Activated naive CD8-positive, alpha-beta T cell treated with anti-CD3 and anti-CD28 coated beads, Interleukin-2, amount 10 ng/mL, durations not matched to agents 7 days and 5 days (primary cell): ENCODE measurements at regions not wholly inside any gene's neighbourhood (a gene's known extent, or its start where the extent isn't known, plus 50 kb on each side); places are given as distances from the start of the nearest gene placed in this dataset.
"Not testable (repeated sequence)": the region's sequence is repeated elsewhere in the genome, so short reads cannot be mapped to it uniquely, and the experiment has no call there.

Experiments used
- ATAC-seq: fragments of 150-1000 bp; cut with Tn5 transposase; one replicate; pipeline ENCODE4 v1.10.0; 2021; ENCODE audit warnings: low read depth, moderate library complexity
- POLR2A ChIA-PET: fragments of 350-600 bp; sonication (Branson Sonifier 250); formaldehyde crosslinking; loops from one replicate; lab custom pipeline; 2021; ENCODE audit warnings: antibody characterized with exemption; lab: Charles Lee
- DNase-seq: peaks from one replicate; pipeline ENCODE4 v3.0.0; 2021
- H3K27ac Mint-ChIP-seq: one replicate; pipeline ENCODE4 v1.8.0; 2022; ENCODE audit warnings: mild to moderate bottlenecking, mixed read lengths
- H3K27me3 Mint-ChIP-seq: one replicate; pipeline ENCODE4 v1.8.0; 2022; ENCODE audit warnings: mild to moderate bottlenecking, moderate library complexity, mixed read lengths
- H3K36me3 Mint-ChIP-seq: one replicate; pipeline ENCODE4 v1.8.0; 2021; ENCODE audit warnings: mild to moderate bottlenecking, mixed read lengths
- H3K4me1 Mint-ChIP-seq: one replicate; pipeline ENCODE4 v1.8.0; 2021; ENCODE audit warnings: mixed read lengths
- H3K4me3 Mint-ChIP-seq: one replicate; pipeline ENCODE4 v1.8.0; 2022; ENCODE audit warnings: mild to moderate bottlenecking, moderate library complexity, mixed read lengths
- H3K9me3 Mint-ChIP-seq: one replicate; pipeline ENCODE4 v1.8.0; 2021; ENCODE audit warnings: mixed read lengths

- no peaks in the 10 kb centered on the region for H3K9me3 Mint-ChIP-seq
- H3K4me1 Mint-ChIP-seq: no peaks in the 10 kb centered on the region
Measured at GRCh38 chr6:74269600-74269858, 573.5 kb downstream of the CD109 start.

GRCh38 chr6:74268815-74269599, 573.0 kb downstream of the CD109 start:
- ATAC-seq (no peak), DNase-seq (no peak)
- no peak overlapping the region for H3K4me3 Mint-ChIP-seq

More at GRCh38 chr6:74269600-74269858, 573.5 kb downstream of the CD109 start:
- POLR2A ChIA-PET: no interaction called here
- ATAC-seq (no peak), DNase-seq (no peak)
- Mint-ChIP-seq H3K36me3 (no peaks in the 10 kb centered on the region), H3K27me3 (no peaks in the 10 kb centered on the region), H3K4me3 (no peak overlapping the region), H3K27ac (no peak overlapping the region)

GRCh38 chr6:74259981-74260380, 564.0 kb downstream of the CD109 start:
- Mint-ChIP-seq H3K36me3 (no peaks in the 10 kb centered on the region), H3K4me3 (no peak overlapping the region), H3K9me3 (no peaks in the 10 kb centered on the region), H3K27ac (no peak overlapping the region), H3K27me3 (no peaks in the 10 kb centered on the region), H3K4me1 (no peaks in the 10 kb centered on the region)
- ATAC-seq (no peak), DNase-seq (no peak)
- POLR2A ChIA-PET: no interaction called here

More at GRCh38 chr6:74268815-74269599, 573.0 kb downstream of the CD109 start:
- H3K36me3 Mint-ChIP-seq: no peaks in the 10 kb centered on the region
- H3K9me3 Mint-ChIP-seq: no peaks in the 10 kb centered on the region
- H3K27me3 Mint-ChIP-seq: no peaks in the 10 kb centered on the region
- no peaks in the 10 kb centered on the region for H3K4me1 Mint-ChIP-seq
- POLR2A ChIA-PET: no interaction called here
- H3K27ac Mint-ChIP-seq: no peak overlapping the region

- no peak overlapping the region for H3K4me3 Mint-ChIP-seq
- DNase-seq: no peak
- no peaks in the 10 kb centered on the region for H3K4me1 Mint-ChIP-seq
- H3K27ac Mint-ChIP-seq: no peak overlapping the region
- ATAC-seq: no peak
- H3K27me3 Mint-ChIP-seq: no peaks in the 10 kb centered on the region
- POLR2A ChIA-PET: no interaction called here
- H3K36me3 Mint-ChIP-seq: no peaks in the 10 kb centered on the region
- H3K9me3 Mint-ChIP-seq: no peaks in the 10 kb centered on the region
Measured at GRCh38 chr6:74256781-74257180, 560.8 kb downstream of the CD109 start.

GRCh38 chr6:74256381-74256780, 560.4 kb downstream of the CD109 start:
- Mint-ChIP-seq H3K4me3 (no peak overlapping the region), H3K27ac (no peak overlapping the region), H3K4me1 (no peaks in the 10 kb centered on the region), H3K27me3 (no peaks in the 10 kb centered on the region), H3K36me3 (no peaks in the 10 kb centered on the region), H3K9me3 (no peaks in the 10 kb centered on the region)
- DNase-seq (no peak), ATAC-seq (no peak)
- POLR2A ChIA-PET: no interaction called here

- ATAC-seq, H3K4me1 Mint-ChIP-seq, H3K36me3 Mint-ChIP-seq: not testable (repeated sequence)
Measured at GRCh38 chr6:74255007-74255406, 559.0 kb downstream of the CD109 start.

GRCh38 chr6:74254147-74254546, 558.1 kb downstream of the CD109 start:
- H3K36me3 Mint-ChIP-seq, H3K27me3 Mint-ChIP-seq, DNase-seq, H3K9me3 Mint-ChIP-seq, H3K27ac Mint-ChIP-seq, H3K4me3 Mint-ChIP-seq, POLR2A ChIA-PET, H3K4me1 Mint-ChIP-seq, ATAC-seq: not testable (repeated sequence)

More at GRCh38 chr6:74255007-74255406, 559.0 kb downstream of the CD109 start:
- H3K4me3 Mint-ChIP-seq, H3K27me3 Mint-ChIP-seq, DNase-seq, POLR2A ChIA-PET, H3K27ac Mint-ChIP-seq, H3K9me3 Mint-ChIP-seq: not testable (repeated sequence)

GRCh38 chr6:74253261-74253660, 557.3 kb downstream of the CD109 start:
- Mint-ChIP-seq H3K27ac (no peak overlapping the region), H3K36me3 (no peaks in the 10 kb centered on the region)
- POLR2A ChIA-PET: no interaction called here

GRCh38 chr6:74250161-74250818, 554.3 kb downstream of the CD109 start:
- no peaks in the 10 kb centered on the region for H3K36me3 Mint-ChIP-seq
- H3K4me3 Mint-ChIP-seq: no peak overlapping the region
- no peaks in the 10 kb centered on the region for H3K9me3 Mint-ChIP-seq
- DNase-seq (no peak), ATAC-seq (no peak)
- H3K27me3 Mint-ChIP-seq: no peaks in the 10 kb centered on the region
- H3K27ac Mint-ChIP-seq: no peak overlapping the region
- POLR2A ChIA-PET: no interaction called here
- H3K4me1 Mint-ChIP-seq: no peaks in the 10 kb centered on the region

More at GRCh38 chr6:74253261-74253660, 557.3 kb downstream of the CD109 start:
- no peaks in the 10 kb centered on the region for H3K27me3 Mint-ChIP-seq
- no peaks in the 10 kb centered on the region for H3K4me1 Mint-ChIP-seq
- no peaks in the 10 kb centered on the region for H3K9me3 Mint-ChIP-seq
- H3K4me3 Mint-ChIP-seq: no peak overlapping the region
- ATAC-seq (no peak), DNase-seq (no peak)

GRCh38 chr6:74249658-74250057, 553.7 kb downstream of the CD109 start:
- Mint-ChIP-seq H3K36me3 (no peaks in the 10 kb centered on the region), H3K27ac (no peak overlapping the region), H3K4me3 (no peak overlapping the region), H3K27me3 (no peaks in the 10 kb centered on the region), H3K9me3 (no peaks in the 10 kb centered on the region), H3K4me1 (no peaks in the 10 kb centered on the region)
- POLR2A ChIA-PET: no interaction called here
- ATAC-seq: no peak
- DNase-seq: no peak

GRCh38 chr6:74248966-74249365, 553.0 kb downstream of the CD109 start:
- H3K27me3 Mint-ChIP-seq: no peaks in the 10 kb centered on the region
- no peaks in the 10 kb centered on the region for H3K9me3 Mint-ChIP-seq

GRCh38 chr6:74222768-74223333, 526.8 kb downstream of the CD109 start:
- POLR2A ChIA-PET: no interaction called here
- no peak for DNase-seq
- no peak overlapping the region for H3K4me3 Mint-ChIP-seq
- no peaks in the 10 kb centered on the region for H3K4me1 Mint-ChIP-seq
- H3K27ac Mint-ChIP-seq: no peak overlapping the region
- no peak for ATAC-seq
- H3K27me3 Mint-ChIP-seq: no peaks in the 10 kb centered on the region
- no peaks in the 10 kb centered on the region for H3K36me3 Mint-ChIP-seq
- H3K9me3 Mint-ChIP-seq: peaks cover 3% of the 10 kb centered on the region

More at GRCh38 chr6:74248966-74249365, 553.0 kb downstream of the CD109 start:
- Mint-ChIP-seq H3K4me1 (no peaks in the 10 kb centered on the region), H3K36me3 (no peaks in the 10 kb centered on the region), H3K4me3 (no peak overlapping the region), H3K27ac (no peak overlapping the region)
- DNase-seq: no peak
- POLR2A ChIA-PET: no interaction called here
- ATAC-seq: no peak

GRCh38 chr6:74213995-74214394, 518.0 kb downstream of the CD109 start:
- H3K36me3 Mint-ChIP-seq: no peaks in the 10 kb centered on the region
- no peak overlapping the region for H3K27ac Mint-ChIP-seq
- H3K4me1 Mint-ChIP-seq: no peaks in the 10 kb centered on the region
- no peaks in the 10 kb centered on the region for H3K27me3 Mint-ChIP-seq
- ATAC-seq (no peak), DNase-seq (no peak)
- POLR2A ChIA-PET: no interaction called here
- no peak overlapping the region for H3K4me3 Mint-ChIP-seq
- H3K9me3 Mint-ChIP-seq: no peaks in the 10 kb centered on the region

- Mint-ChIP-seq H3K9me3 (peaks cover 3% of the 10 kb centered on the region), H3K27me3 (peaks cover 1% of the 10 kb centered on the region), H3K4me3 (no peak overlapping the region), H3K4me1 (no peaks in the 10 kb centered on the region), H3K27ac (no peak overlapping the region), H3K36me3 (no peaks in the 10 kb centered on the region)
- ATAC-seq (no peak), DNase-seq (no peak)
- POLR2A ChIA-PET: no interaction called here
Measured at GRCh38 chr6:74208239-74208638, 512.2 kb downstream of the CD109 start.
